ENCODE measurements at regions not wholly inside any gene's neighbourhood (a gene's known extent, or its start where the extent isn't known, plus 50 kb on each side); places are given as distances from the start of the nearest gene placed in this dataset.

- intact Hi-C loops (cut with micrococcal nuclease) = no loop called here
- ATAC-seq = no peak
These were observed 127.2 kb downstream of the UTP18 start for GRCh38 chr17:51387582-51387981.

GRCh38 chr17:51387986-51388385 is 127.6 kb downstream of the UTP18 start:
- no peak for DNase-seq
- CTCF ChIA-PET = no interaction called here

More at GRCh38 chr17:51387582-51387981, 127.2 kb downstream of the UTP18 start:
- Histone ChIP-seq H4K20me1 (ENCODE audit: low read length) (no peaks in the 10 kb centered on the region), H3K27ac (ENCODE audit: low read length) (no peak overlapping the region), H3K9ac (ENCODE audit: low read length) (no peak overlapping the region), H3K79me2 (ENCODE audit: low read length) (no peaks in the 10 kb centered on the region), H3K4me3 (ENCODE audit: low read length) (no peak overlapping the region), H3K9me2 (replicated peaks; ENCODE audit: low read length) (no peaks in the 10 kb centered on the region), H3K27me3 (ENCODE audit: low read length) (peaks cover 71% of the 10 kb centered on the region), H3K36me3 (ENCODE audit: low read depth, low read length) (no peaks in the 10 kb centered on the region), H3F3A (ENCODE audit: low read length, unreplicated experiment) (no peaks in the 10 kb centered on the region), H2AFZ (ENCODE audit: low read length) (no peak overlapping the region), H3K4me1 (ENCODE audit: insufficient read depth, low read length) (peaks cover 6% of the 10 kb centered on the region; the same call in 1 of the 2 replicates), H3K9me3 (ENCODE audit: low read length) (no peaks in the 10 kb centered on the region), H3K4me2 (ENCODE audit: low read length) (no peak overlapping the region)
- BruUV-seq (replicated peaks) = no TSS peak
- POLR2A ChIA-PET (ENCODE audit: unreplicated experiment) = no interaction called here
- DNase-seq = no peak
- TF ChIP-seq EZH2phosphoT487 (IDR thresholded peaks at IDR 0.05; ENCODE audit: borderline replicate concordance, low read length) = no peak
- no peak for TF ChIP-seq EZH2 (IDR thresholded peaks at IDR 0.05; ENCODE audit: low read length, unreplicated experiment)
- TF ChIP-seq, protein P1, sequence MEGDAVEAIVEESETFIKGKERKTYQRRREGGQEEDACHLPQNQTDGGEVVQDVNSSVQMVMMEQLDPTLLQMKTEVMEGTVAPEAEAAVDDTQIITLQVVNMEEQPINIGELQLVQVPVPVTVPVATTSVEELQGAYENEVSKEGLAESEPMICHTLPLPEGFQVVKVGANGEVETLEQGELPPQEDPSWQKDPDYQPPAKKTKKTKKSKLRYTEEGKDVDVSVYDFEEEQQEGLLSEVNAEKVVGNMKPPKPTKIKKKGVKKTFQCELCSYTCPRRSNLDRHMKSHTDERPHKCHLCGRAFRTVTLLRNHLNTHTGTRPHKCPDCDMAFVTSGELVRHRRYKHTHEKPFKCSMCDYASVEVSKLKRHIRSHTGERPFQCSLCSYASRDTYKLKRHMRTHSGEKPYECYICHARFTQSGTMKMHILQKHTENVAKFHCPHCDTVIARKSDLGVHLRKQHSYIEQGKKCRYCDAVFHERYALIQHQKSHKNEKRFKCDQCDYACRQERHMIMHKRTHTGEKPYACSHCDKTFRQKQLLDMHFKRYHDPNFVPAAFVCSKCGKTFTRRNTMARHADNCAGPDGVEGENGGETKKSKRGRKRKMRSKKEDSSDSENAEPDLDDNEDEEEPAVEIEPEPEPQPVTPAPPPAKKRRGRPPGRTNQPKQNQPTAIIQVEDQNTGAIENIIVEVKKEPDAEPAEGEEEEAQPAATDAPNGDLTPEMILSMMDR (conservative IDR thresholded peaks at IDR 0.05; ENCODE audit: low read depth, low read length) = no peak
- CTCF ChIA-PET = no interaction called here

GRCh38 chr17:51389875-51390274 is 129.5 kb downstream of the UTP18 start:
- Histone ChIP-seq H3K79me2 (ENCODE audit: low read length) (no peaks in the 10 kb centered on the region), H3K9me3 (ENCODE audit: low read length) (no peaks in the 10 kb centered on the region), H3F3A (ENCODE audit: low read length, unreplicated experiment) (no peaks in the 10 kb centered on the region), H3K4me1 (ENCODE audit: insufficient read depth, low read length) (peaks cover 6% of the 10 kb centered on the region; the same call in 1 of the 2 replicates), H2AFZ (ENCODE audit: low read length) (no peak overlapping the region), H3K27me3 (ENCODE audit: low read length) (peaks cover 70% of the 10 kb centered on the region), H3K9me2 (replicated peaks; ENCODE audit: low read length) (no peaks in the 10 kb centered on the region), H3K9ac (ENCODE audit: low read length) (no peak overlapping the region), H3K36me3 (ENCODE audit: low read depth, low read length) (no peaks in the 10 kb centered on the region), H3K4me2 (ENCODE audit: low read length) (no peak overlapping the region), H3K4me3 (ENCODE audit: low read length) (no peak overlapping the region), H4K20me1 (ENCODE audit: low read length) (no peaks in the 10 kb centered on the region), H3K27ac (ENCODE audit: low read length) (no peak overlapping the region)
- POLR2A ChIA-PET (ENCODE audit: unreplicated experiment) = no interaction called here
- intact Hi-C loops (cut with micrococcal nuclease) = no loop called here
- no peak for DNase-seq
- CTCF ChIA-PET = no interaction called here
- BruUV-seq (replicated peaks) = no TSS peak
- TF ChIP-seq, protein P1 (conservative IDR thresholded peaks at IDR 0.05; ENCODE audit: low read depth, low read length) = no peak
- TF ChIP-seq EZH2 (IDR thresholded peaks at IDR 0.05; ENCODE audit: low read length, unreplicated experiment) (no peak), EZH2phosphoT487 (IDR thresholded peaks at IDR 0.05; ENCODE audit: borderline replicate concordance, low read length) (no peak)
- no peak for ATAC-seq

More at GRCh38 chr17:51387986-51388385, 127.6 kb downstream of the UTP18 start:
- peaks cover 6% of the 10 kb centered on the region; the same call in 1 of the 2 replicates for H3K4me1 ChIP-seq (ENCODE audit: insufficient read depth, low read length)
- H3K4me3 ChIP-seq (ENCODE audit: low read length) = no peak overlapping the region
- H4K20me1 ChIP-seq (ENCODE audit: low read length) = no peaks in the 10 kb centered on the region
- H3F3A ChIP-seq (ENCODE audit: low read length, unreplicated experiment) = no peaks in the 10 kb centered on the region
- no peaks in the 10 kb centered on the region for H3K9me3 ChIP-seq (ENCODE audit: low read length)
- BruUV-seq (replicated peaks) = no TSS peak
- TF ChIP-seq, protein P1 (conservative IDR thresholded peaks at IDR 0.05; ENCODE audit: low read depth, low read length) = no peak
- TF ChIP-seq EZH2 (IDR thresholded peaks at IDR 0.05; ENCODE audit: low read length, unreplicated experiment) (no peak), EZH2phosphoT487 (IDR thresholded peaks at IDR 0.05; ENCODE audit: borderline replicate concordance, low read length) (no peak)
- intact Hi-C loops (cut with micrococcal nuclease) = no loop called here
- POLR2A ChIA-PET (ENCODE audit: unreplicated experiment) = no interaction called here
- no peaks in the 10 kb centered on the region for H3K36me3 ChIP-seq (ENCODE audit: low read depth, low read length)
- no peaks in the 10 kb centered on the region for H3K79me2 ChIP-seq (ENCODE audit: low read length)
- H3K9me2 ChIP-seq (replicated peaks; ENCODE audit: low read length) = no peaks in the 10 kb centered on the region
- peaks cover 69% of the 10 kb centered on the region for H3K27me3 ChIP-seq (ENCODE audit: low read length)
- H3K9ac ChIP-seq (ENCODE audit: low read length) = no peak overlapping the region
- no peak for ATAC-seq
- H2AFZ ChIP-seq (ENCODE audit: low read length) = no peak overlapping the region
- H3K27ac ChIP-seq (ENCODE audit: low read length) = no peak overlapping the region
- H3K4me2 ChIP-seq (ENCODE audit: low read length) = no peak overlapping the region
